GM12892 (cell line): ENCODE measurements at regions not wholly inside any gene's neighbourhood (a gene's known extent, or its start where the extent isn't known, plus 50 kb on each side); places are given as distances from the start of the nearest gene placed in this dataset.

Source experiments
- POLR2A ChIP-seq: IDR thresholded peaks from 2 replicates; pipeline ENCODE4 v1.6.1; 2011; ENCODE audit warnings: low read depth, low read length, control low read depth
- POLR2AphosphoS5 ChIP-seq: IDR thresholded peaks from 2 replicates; pipeline ENCODE4 v1.6.1; 2011; ENCODE audit warnings: low read depth, low read length, control low read depth
- TAF1 ChIP-seq: IDR thresholded peaks from 2 replicates; pipeline ENCODE4 v1.6.1; 2011; ENCODE audit warnings: low read depth, mild to moderate bottlenecking, control low read depth, low read length, borderline replicate concordance

DNA sequence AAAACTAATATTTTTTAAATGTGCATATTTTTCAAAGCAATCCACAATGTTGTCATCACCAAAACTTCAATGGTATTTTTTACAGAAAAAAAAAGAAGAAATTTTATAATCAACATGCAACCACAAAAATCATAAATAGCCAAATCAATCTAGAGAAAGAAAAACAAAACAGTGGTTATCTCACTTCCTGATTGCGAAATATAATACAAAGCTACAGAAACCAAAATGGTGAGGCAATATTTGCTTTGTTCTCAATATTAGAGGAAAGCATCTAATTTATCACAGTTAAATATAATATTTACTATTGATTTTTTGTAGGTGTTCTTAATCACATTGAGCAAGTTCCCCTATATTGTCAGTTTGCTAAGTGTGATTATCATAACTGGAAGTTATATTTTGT lies 720.7 kb upstream of the ADGRB3 start:
- TF ChIP-seq POLR2A (no peak), TAF1 (no peak), POLR2AphosphoS5 (no peak)
